ENCODE measurements at regions not wholly inside any gene's neighbourhood (a gene's known extent, or its start where the extent isn't known, plus 50 kb on each side); places are given as distances from the start of the nearest gene placed in this dataset.

DNA sequence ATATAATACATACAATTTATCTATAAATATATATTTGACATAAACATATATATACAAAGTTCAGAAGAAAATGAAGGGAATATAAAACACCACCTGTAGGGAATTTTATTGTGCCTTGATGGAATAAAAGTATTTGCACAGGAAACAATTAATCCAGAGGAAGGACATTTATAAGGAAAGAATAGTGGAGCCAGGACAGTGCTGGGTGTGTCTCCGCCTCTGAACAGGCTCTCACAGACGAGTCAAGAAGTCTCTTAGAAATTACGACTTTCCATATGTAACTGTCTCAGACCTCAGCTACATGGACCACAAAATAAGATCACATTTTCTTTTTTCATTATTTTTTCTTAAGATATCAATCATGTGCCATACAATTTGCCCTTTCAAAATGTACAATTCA, 93.9 kb downstream of the TMEM114 start:
- Histone ChIP-seq H3K27ac (ENCODE audit: control insufficient read depth, insufficient read depth, low read length) (no peak overlapping the region), H3K36me3 (ENCODE audit: control insufficient read depth in 2 of 2, extremely low read depth in 1 of 2, insufficient read depth in 2 of 2, low read length in 2 of 2) (no peaks in the 10 kb centered on the region), H3K79me2 (ENCODE audit: control insufficient read depth, insufficient read depth, low read length) (no peaks in the 10 kb centered on the region), H3K9me1 (ENCODE audit: control insufficient read depth, extremely low read depth, insufficient read depth, low read length) (no peaks in the 10 kb centered on the region), H4K20me1 (ENCODE audit: control insufficient read depth, extremely low read depth, insufficient read depth, low read length) (no peaks in the 10 kb centered on the region), H3K4me1 (ENCODE audit: control insufficient read depth, extremely low read depth, insufficient read depth, low read length) (no peaks in the 10 kb centered on the region), H2AFZ (ENCODE audit: control insufficient read depth, low read length) (no peak overlapping the region), H3K4me2 (ENCODE audit: control insufficient read depth, extremely low read depth, insufficient read depth, low read depth, low read length) (no peak overlapping the region), H3K9ac (ENCODE audit: control insufficient read depth, extremely low read depth, insufficient read depth, low read length) (no peak overlapping the region), H3K4me3 (ENCODE audit: control insufficient read depth in 2 of 3, extremely low read depth in 1 of 3, insufficient read depth in 2 of 3, low read depth in 1 of 3, low read length in 3 of 3) (no peak overlapping the region), H3K9me3 (ENCODE audit: control insufficient read depth, low read depth, low read length) (peaks cover 2% of the 10 kb centered on the region), H3K27me3 (ENCODE audit: control insufficient read depth, extremely low read depth, insufficient read depth, low read length) (no peaks in the 10 kb centered on the region)
- FAIRE-seq (no peak), DNase-seq (ENCODE audit: low read depth, low spot score) (no peak)
- TF ChIP-seq CTCF (optimal IDR thresholded peaks at IDR 0.05 in 1 of 3, IDR thresholded peaks at IDR 0.05 in 1 of 3, conservative IDR thresholded peaks at IDR 0.05 in 1 of 3; ENCODE audit: extremely low read depth in 1 of 3, insufficient read depth in 2 of 3, low read length in 3 of 3) = no peak
- TF ChIP-seq EZH2 (IDR thresholded peaks at IDR 0.05; ENCODE audit: low read length) = no peak
- dilution Hi-C loops (cut with MboI; ENCODE audit: extremely low pct_ligation_motif_present, low sequenced_read_pairs) = no loop called here

- DNase-seq (ENCODE audit: low read depth, low spot score) (no peak), FAIRE-seq (no peak)
- no peak for TF ChIP-seq CTCF (optimal IDR thresholded peaks at IDR 0.05 in 1 of 3, IDR thresholded peaks at IDR 0.05 in 1 of 3, conservative IDR thresholded peaks at IDR 0.05 in 1 of 3; ENCODE audit: extremely low read depth in 1 of 3, insufficient read depth in 2 of 3, low read length in 3 of 3)
- TF ChIP-seq EZH2 (IDR thresholded peaks at IDR 0.05; ENCODE audit: low read length) = no peak
- H3K27me3 ChIP-seq (ENCODE audit: control insufficient read depth, extremely low read depth, insufficient read depth, low read length) = no peaks in the 10 kb centered on the region
- H3K9me3 ChIP-seq (ENCODE audit: control insufficient read depth, low read depth, low read length) = peaks cover 5% of the 10 kb centered on the region
- H3K79me2 ChIP-seq (ENCODE audit: control insufficient read depth, insufficient read depth, low read length) = no peaks in the 10 kb centered on the region
- H3K4me3 ChIP-seq (ENCODE audit: control insufficient read depth in 2 of 3, extremely low read depth in 1 of 3, insufficient read depth in 2 of 3, low read depth in 1 of 3, low read length in 3 of 3) = no peak overlapping the region
- H3K4me1 ChIP-seq (ENCODE audit: control insufficient read depth, extremely low read depth, insufficient read depth, low read length) = no peaks in the 10 kb centered on the region
- no peaks in the 10 kb centered on the region for H3K9me1 ChIP-seq (ENCODE audit: control insufficient read depth, extremely low read depth, insufficient read depth, low read length)
- H3K4me2 ChIP-seq (ENCODE audit: control insufficient read depth, extremely low read depth, insufficient read depth, low read depth, low read length) = no peak overlapping the region
- dilution Hi-C loops (cut with MboI; ENCODE audit: extremely low pct_ligation_motif_present, low sequenced_read_pairs) = no loop called here
- no peaks in the 10 kb centered on the region for H3K36me3 ChIP-seq (ENCODE audit: control insufficient read depth in 2 of 2, extremely low read depth in 1 of 2, insufficient read depth in 2 of 2, low read length in 2 of 2)
- no peaks in the 10 kb centered on the region for H4K20me1 ChIP-seq (ENCODE audit: control insufficient read depth, extremely low read depth, insufficient read depth, low read length)
- H3K9ac ChIP-seq (ENCODE audit: control insufficient read depth, extremely low read depth, insufficient read depth, low read length) = no peak overlapping the region
- no peak overlapping the region for H3K27ac ChIP-seq (ENCODE audit: control insufficient read depth, insufficient read depth, low read length)
- no peak overlapping the region for H2AFZ ChIP-seq (ENCODE audit: control insufficient read depth, low read length)
Observed at GRCh38 chr16:8493972-8494371, 96.3 kb downstream of the TMEM114 start.
